SK-N-SH treated with all-trans-retinoic acid at 6 μM for 48 hours (cell line): ENCODE measurements at regions not wholly inside any gene's neighbourhood (a gene's known extent, or its start where the extent isn't known, plus 50 kb on each side); places are given as distances from the start of the nearest gene placed in this dataset.

Experiments
- ATAC-seq: fragments of 200-7000 bp; cut with Tn5 transposase; 3 replicates; pipeline ENCODE4 v1.9.1; 2020; ENCODE audit warnings: mild to moderate bottlenecking, moderate library complexity
- BACH2 ChIP-seq: fragments of 250-450 bp; sonication (Bioruptor Pico); IDR thresholded peaks from 2 replicates; pipeline ENCODE4 v1.9.0; 2021; ENCODE audit warnings: mild to moderate bottlenecking, borderline replicate concordance
- CREB5 ChIP-seq: fragments of 250-450 bp; sonication (Bioruptor Pico); IDR thresholded peaks from 2 replicates; pipeline ENCODE4 v1.5.1; 2020; ENCODE audit warnings: low read depth, mild to moderate bottlenecking, moderate library complexity
- CSDC2 ChIP-seq: fragments of 250-450 bp; sonication (Bioruptor Pico); IDR thresholded peaks from 2 replicates; pipeline ENCODE4 v1.5.0; 2020; ENCODE audit warnings: mild to moderate bottlenecking, moderate library complexity
- GLIS3 ChIP-seq: fragments of 250-450 bp; sonication (Bioruptor Pico); IDR thresholded peaks from 2 replicates; pipeline ENCODE4 v1.5.0; 2020; ENCODE audit warnings: mild to moderate bottlenecking, moderate library complexity
- ISL1 ChIP-seq: fragments of 250-450 bp; sonication (Bioruptor Pico); IDR thresholded peaks from 2 replicates; pipeline ENCODE4 v2.1.2; 2022; ENCODE audit warnings: mild to moderate bottlenecking, moderate library complexity
- OSR1 ChIP-seq: fragments of 250-450 bp; sonication (Bioruptor Pico); IDR thresholded peaks from 2 replicates; pipeline ENCODE4 v1.8.0; 2022; ENCODE audit warnings: moderate library complexity, mild to moderate bottlenecking, inconsistent platforms
- PATZ1 ChIP-seq: fragments of 250-450 bp; sonication (Bioruptor Pico); IDR thresholded peaks from 2 replicates; pipeline ENCODE4 v1.8.0; 2020; ENCODE audit warnings: mild to moderate bottlenecking, moderate library complexity, borderline replicate concordance
- POU6F1 ChIP-seq: fragments of 250-450 bp; sonication (Bioruptor Pico); IDR thresholded peaks from 2 replicates; pipeline ENCODE4 v1.8.0; 2021; ENCODE audit warnings: low read depth, mild to moderate bottlenecking, moderate library complexity, borderline replicate concordance
- PPARA ChIP-seq: fragments of 250-450 bp; sonication (Bioruptor Pico); IDR thresholded peaks from 2 replicates; pipeline ENCODE4 v1.5.0; 2020; ENCODE audit warnings: mild to moderate bottlenecking, borderline replicate concordance
- TOX ChIP-seq: fragments of 250-450 bp; sonication (Bioruptor Pico); IDR thresholded peaks from 2 replicates; pipeline ENCODE4 v1.8.0; 2021; ENCODE audit warnings: mild to moderate bottlenecking, moderate library complexity, borderline replicate concordance
- TSHZ2 ChIP-seq: fragments of 250-450 bp; sonication (Bioruptor Pico); IDR thresholded peaks from 2 replicates; pipeline ENCODE4 v1.5.0; 2020; ENCODE audit warnings: mild to moderate bottlenecking, moderate library complexity
- ZC3H10 ChIP-seq: fragments of 250-450 bp; sonication (Bioruptor Pico); IDR thresholded peaks from 2 replicates; pipeline ENCODE4 v1.5.1; 2021; ENCODE audit warnings: mild to moderate bottlenecking, moderate library complexity
- ZFP3 ChIP-seq: fragments of 250-450 bp; sonication (Bioruptor Pico); IDR thresholded peaks from 2 replicates; pipeline ENCODE4 v1.5.0; 2020; ENCODE audit warnings: mild to moderate bottlenecking, moderate library complexity
- ZFP30 ChIP-seq: fragments of 450-650 bp; formaldehyde crosslinking; IDR thresholded peaks from 2 replicates; pipeline ENCODE4 v1.5.0; 2022; ENCODE audit warnings: mild to moderate bottlenecking, moderate library complexity
- ZNF70 ChIP-seq: fragments of 450-650 bp; formaldehyde crosslinking; IDR thresholded peaks from 2 replicates; pipeline ENCODE4 v1.5.0; 2020; ENCODE audit warnings: mild to moderate bottlenecking, moderate library complexity
- ZNF8 ChIP-seq: fragments of 450-650 bp; formaldehyde crosslinking; IDR thresholded peaks from 2 replicates; pipeline ENCODE4 v1.5.0; 2020; ENCODE audit warnings: mild to moderate bottlenecking, moderate library complexity
- TF ChIP-seq, protein P1 (sequence below): fragments of 250-450 bp; sonication (Bioruptor Pico); IDR thresholded peaks from 2 replicates; pipeline ENCODE4 v1.5.1; 2021; ENCODE audit warnings: mild to moderate bottlenecking, moderate library complexity

GRCh38 chr14:81970307-81970706, 436.7 kb upstream of the SEL1L start:
- no peak for ATAC-seq
- TF ChIP-seq CSDC2 = no peak
- no peak for TF ChIP-seq ZFP30 (CRISPR knock-in tag)
- TF ChIP-seq PATZ1 (CRISPR knock-in tag) = no peak
- no peak for TF ChIP-seq TSHZ2
- TF ChIP-seq ZNF70 (CRISPR knock-in tag) = no peak
- no peak for TF ChIP-seq ZC3H10 (CRISPR knock-in tag)
- TF ChIP-seq, all 23 proteins: peak for 0

DNA sequence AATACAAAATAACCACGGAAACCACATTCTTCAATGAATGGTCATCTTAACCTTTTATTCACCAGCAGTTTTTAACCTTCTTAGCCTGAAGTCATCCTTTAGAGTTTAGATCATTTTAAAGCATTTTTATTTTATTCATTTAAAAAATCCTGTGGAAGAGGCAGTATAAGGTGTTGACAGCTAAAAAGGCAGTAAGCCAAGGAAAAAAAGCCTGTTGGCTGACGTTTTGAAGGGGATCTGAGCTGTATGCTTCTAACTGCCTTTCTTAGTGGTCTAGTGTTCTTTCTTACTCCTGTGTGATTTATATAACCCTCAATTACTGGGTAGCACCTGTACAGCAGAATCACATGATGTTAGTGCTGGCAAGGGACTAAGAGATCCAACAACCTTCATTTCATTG, 438.3 kb upstream of the SEL1L start:
- TF ChIP-seq OSR1 (CRISPR knock-in tag) (no peak), PATZ1 (CRISPR knock-in tag) (no peak), ZFP30 (CRISPR knock-in tag) (no peak), GLIS3 (CRISPR knock-in tag) (no peak), TOX (CRISPR knock-in tag) (no peak), CREB5 (CRISPR knock-in tag) (no peak), ZFP3 (CRISPR knock-in tag) (no peak), TSHZ2 (no peak)
- ATAC-seq = no peak

DNA sequence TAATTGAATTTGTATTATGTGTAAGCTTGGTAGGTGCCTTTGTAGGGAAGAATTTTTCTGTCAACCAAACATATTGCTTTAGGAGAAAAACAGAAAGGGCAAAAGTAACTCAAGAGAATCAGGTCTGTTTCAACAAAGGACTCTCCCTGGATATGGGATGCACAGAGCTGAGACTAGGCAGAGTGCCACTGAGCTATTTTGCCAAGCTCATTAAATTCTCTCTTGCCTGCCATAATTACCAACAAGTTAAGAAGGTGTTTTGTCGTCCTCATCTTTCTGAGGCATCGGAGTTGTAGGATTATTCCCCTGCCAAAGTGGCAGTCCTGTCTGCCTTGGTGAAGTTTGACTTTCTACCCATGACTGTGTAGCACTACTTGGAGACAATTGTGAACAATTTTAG, 438.9 kb upstream of the SEL1L start:
- TF ChIP-seq ZC3H10 (CRISPR knock-in tag) = no peak
- no peak for TF ChIP-seq TOX (CRISPR knock-in tag)
- no peak for TF ChIP-seq PPARA (CRISPR knock-in tag)
- TF ChIP-seq POU6F1 (CRISPR knock-in tag) = no peak
- no peak for TF ChIP-seq ISL1 (CRISPR knock-in tag)
- ATAC-seq = no peak

DNA sequence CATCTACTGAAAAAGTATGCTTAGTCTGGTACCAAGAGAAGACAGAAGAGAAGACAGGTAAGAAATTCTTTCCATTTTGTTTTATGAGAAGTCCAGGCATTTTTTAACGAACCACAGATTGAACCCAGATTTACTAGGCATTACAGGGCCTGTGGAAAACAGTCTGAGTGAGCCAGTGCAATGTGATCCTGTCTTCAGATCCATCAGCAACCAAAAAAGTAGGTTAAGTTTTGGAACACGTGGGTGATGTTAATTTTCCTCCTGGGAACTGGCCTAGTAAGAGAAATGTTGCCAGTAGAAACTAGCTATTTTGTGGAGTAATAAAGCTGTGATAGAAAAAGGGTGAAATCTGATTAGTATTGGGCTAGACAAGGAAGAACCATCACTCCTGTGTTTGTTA, 440.9 kb upstream of the SEL1L start:
- ATAC-seq = no peak
- no peak for TF ChIP-seq ISL1 (CRISPR knock-in tag)
- TF ChIP-seq BACH2 (CRISPR knock-in tag) = no peak
- no peak for TF ChIP-seq OSR1 (CRISPR knock-in tag)
- TF ChIP-seq ZNF8 (CRISPR knock-in tag) = no peak
- TF ChIP-seq, protein P1, sequence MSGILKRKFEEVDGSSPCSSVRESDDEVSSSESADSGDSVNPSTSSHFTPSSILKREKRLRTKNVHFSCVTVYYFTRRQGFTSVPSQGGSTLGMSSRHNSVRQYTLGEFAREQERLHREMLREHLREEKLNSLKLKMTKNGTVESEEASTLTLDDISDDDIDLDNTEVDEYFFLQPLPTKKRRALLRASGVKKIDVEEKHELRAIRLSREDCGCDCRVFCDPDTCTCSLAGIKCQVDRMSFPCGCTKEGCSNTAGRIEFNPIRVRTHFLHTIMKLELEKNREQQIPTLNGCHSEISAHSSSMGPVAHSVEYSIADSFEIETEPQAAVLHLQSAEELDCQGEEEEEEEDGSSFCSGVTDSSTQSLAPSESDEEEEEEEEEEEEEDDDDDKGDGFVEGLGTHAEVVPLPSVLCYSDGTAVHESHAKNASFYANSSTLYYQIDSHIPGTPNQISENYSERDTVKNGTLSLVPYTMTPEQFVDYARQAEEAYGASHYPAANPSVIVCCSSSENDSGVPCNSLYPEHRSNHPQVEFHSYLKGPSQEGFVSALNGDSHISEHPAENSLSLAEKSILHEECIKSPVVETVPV (CRISPR knock-in tag) = no peak
- TF ChIP-seq TSHZ2 = no peak
